Lung (tissue), 11 donors: ENCODE measurements at regions not wholly inside any gene's neighbourhood (a gene's known extent, or its start where the extent isn't known, plus 50 kb on each side); places are given as distances from the start of the nearest gene placed in this dataset.

Experiments used
- ATAC-seq: fragments of 200-7000 bp; cut with Tn5 transposase; one replicate; pipeline ENCODE4 v1.9.1; 2020; ENCODE audit warnings: moderate number of reproducible peaks; ENCODE audit not compliant: insufficient read depth, low FRiP score
- DNase-seq, 3 donors: peaks; one replicate each; pipeline ENCODE4 v3.0.0-alpha.2; 2013 to 2017
- H3K27ac ChIP-seq, 2 donors: one replicate each; pipeline ENCODE4 v1.5.1; 2013; ENCODE audit warnings: mild to moderate bottlenecking in 2 of 2, moderate library complexity in 2 of 2, control low read depth in 1 of 2, inconsistent platforms in 1 of 2, low read depth in 1 of 2, low read length in 1 of 2
- H3K27me3 ChIP-seq, 3 donors: one replicate each; pipeline ENCODE4 v1.5.1; 2013; ENCODE audit warnings: low read length in 2 of 3; ENCODE audit not compliant: control insufficient read depth in 3 of 3, insufficient read depth in 3 of 3
- H3K36me3 ChIP-seq, 4 donors: one replicate each; pipeline ENCODE4 v1.5.1; 2013; ENCODE audit warnings: low read length in 4 of 4, mild to moderate bottlenecking in 1 of 4, moderate library complexity in 1 of 4; ENCODE audit not compliant: control insufficient read depth in 4 of 4, insufficient read depth in 4 of 4
- H3K4me1 ChIP-seq, 5 donors: one replicate each; pipeline ENCODE4 v1.5.1; 2013; ENCODE audit warnings: low read length in 5 of 5, mild to moderate bottlenecking in 2 of 5, moderate library complexity in 1 of 5; ENCODE audit not compliant: control insufficient read depth in 5 of 5, insufficient read depth in 5 of 5
- H3K4me3 ChIP-seq: one replicate; pipeline ENCODE4 v1.5.1; 2013; ENCODE audit warnings: mild to moderate bottlenecking, control low read depth, moderate library complexity
- H3K9ac ChIP-seq, 2 donors: one replicate each; pipeline ENCODE4 v1.5.1; 2013; ENCODE audit warnings: low read length in 2 of 2, control low read depth in 1 of 2; ENCODE audit not compliant: insufficient read depth in 1 of 2
- H3K9me3 ChIP-seq, 4 donors: one replicate each; pipeline ENCODE4 v1.5.1; 2013; ENCODE audit warnings: low read length in 3 of 4, mild to moderate bottlenecking in 1 of 4, moderate library complexity in 1 of 4; ENCODE audit not compliant: control insufficient read depth in 4 of 4, insufficient read depth in 3 of 4
- WGBS, 2 donors: extraction: QIAGEN DNeasy Blood & Tissue Kit; methylation state at CpG; one replicate each; pipeline ENCODE4 v1.1.7; 2013; 5-methylcytosine and 5-hydroxymethylcytosine counted together
- TF ChIP-seq, protein P1 (sequence below): IDR thresholded peaks from 2 replicates; pipeline ENCODE4 v1.5.1; 2012; ENCODE audit warnings: mild to moderate bottlenecking; ENCODE audit errors: control extremely low read depth, extremely low read depth
- donor health status: control.
- donor health status: control.
- donor health status: Bipolar disorder and iron deficiency.
- donor health status: healthy.
- donor health status: DM: yes; HTN: yes; CAD: no.

DNA sequence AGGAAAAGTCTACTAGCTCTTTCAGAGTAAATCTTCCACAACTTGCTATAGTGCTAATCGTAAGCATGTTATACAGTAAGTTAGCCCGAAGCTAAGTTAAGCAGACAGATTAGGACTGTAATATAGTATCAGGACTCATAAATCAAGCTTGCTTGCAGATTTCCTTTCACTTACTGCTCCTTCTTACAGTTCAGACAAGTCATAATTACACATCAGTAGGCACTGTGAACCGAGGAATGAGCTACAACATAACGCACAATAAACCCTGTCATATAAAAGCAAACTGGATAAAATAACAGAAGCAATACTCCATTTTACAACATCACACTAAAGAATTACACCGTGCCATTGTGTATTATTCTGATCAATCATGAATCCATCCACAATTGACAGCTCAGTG is 832.6 kb upstream of the ZEB2 start:
- DNase-seq (no peak), ATAC-seq (no peak)
- Histone ChIP-seq H3K36me3 (no peaks in the 10 kb centered on the region), H3K27me3 (no peaks in the 10 kb centered on the region), H3K9ac (no peak overlapping the region), H3K4me1 (no peaks in the 10 kb centered on the region), H3K4me3 (no peak overlapping the region), H3K9me3 (no peaks in the 10 kb centered on the region), H3K27ac (no peak overlapping the region)
- TF ChIP-seq, protein P1, sequence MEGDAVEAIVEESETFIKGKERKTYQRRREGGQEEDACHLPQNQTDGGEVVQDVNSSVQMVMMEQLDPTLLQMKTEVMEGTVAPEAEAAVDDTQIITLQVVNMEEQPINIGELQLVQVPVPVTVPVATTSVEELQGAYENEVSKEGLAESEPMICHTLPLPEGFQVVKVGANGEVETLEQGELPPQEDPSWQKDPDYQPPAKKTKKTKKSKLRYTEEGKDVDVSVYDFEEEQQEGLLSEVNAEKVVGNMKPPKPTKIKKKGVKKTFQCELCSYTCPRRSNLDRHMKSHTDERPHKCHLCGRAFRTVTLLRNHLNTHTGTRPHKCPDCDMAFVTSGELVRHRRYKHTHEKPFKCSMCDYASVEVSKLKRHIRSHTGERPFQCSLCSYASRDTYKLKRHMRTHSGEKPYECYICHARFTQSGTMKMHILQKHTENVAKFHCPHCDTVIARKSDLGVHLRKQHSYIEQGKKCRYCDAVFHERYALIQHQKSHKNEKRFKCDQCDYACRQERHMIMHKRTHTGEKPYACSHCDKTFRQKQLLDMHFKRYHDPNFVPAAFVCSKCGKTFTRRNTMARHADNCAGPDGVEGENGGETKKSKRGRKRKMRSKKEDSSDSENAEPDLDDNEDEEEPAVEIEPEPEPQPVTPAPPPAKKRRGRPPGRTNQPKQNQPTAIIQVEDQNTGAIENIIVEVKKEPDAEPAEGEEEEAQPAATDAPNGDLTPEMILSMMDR: no peak
- 90 to 95% methylated on average over 5 of the region's 5 CpGs for WGBS, 2 donors

DNA sequence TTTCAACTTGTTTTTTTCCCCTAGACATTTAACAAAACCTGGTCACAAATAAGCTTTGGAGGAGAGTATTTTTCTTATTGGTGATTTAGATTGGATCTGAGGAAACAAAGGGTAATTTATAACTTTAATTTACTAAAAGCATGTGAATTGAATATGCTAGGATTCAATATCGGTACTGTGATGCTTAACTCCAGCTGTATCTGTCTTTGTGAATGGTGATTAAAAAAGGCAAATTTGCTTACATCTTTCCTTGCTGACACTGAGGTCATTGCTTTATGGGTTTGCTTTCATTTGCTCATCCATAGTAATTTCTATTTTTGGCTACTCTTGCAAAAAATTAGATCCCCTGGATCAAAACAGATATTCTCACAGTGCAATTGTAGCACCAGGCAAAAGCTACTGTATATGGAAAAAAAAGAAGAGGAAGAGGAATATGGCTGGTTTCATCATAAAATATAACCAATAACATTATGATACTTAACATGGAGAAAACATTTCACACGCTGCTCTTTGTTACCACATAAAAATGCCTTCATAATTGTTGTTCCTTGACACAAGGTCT is 832.0 kb upstream of the ZEB2 start:
- Histone ChIP-seq H3K27ac (no peak overlapping the region), H3K9ac (no peak overlapping the region), H3K9me3 (no peaks in the 10 kb centered on the region), H3K4me1 (no peaks in the 10 kb centered on the region), H3K27me3 (no peaks in the 10 kb centered on the region), H3K36me3 (no peaks in the 10 kb centered on the region), H3K4me3 (no peak overlapping the region)
- TF ChIP-seq, protein P1: no peak
- ATAC-seq (no peak), DNase-seq (no peak)
- 89 to 95% methylated on average over 2 of the region's 2 CpGs for WGBS, 2 donors

DNA sequence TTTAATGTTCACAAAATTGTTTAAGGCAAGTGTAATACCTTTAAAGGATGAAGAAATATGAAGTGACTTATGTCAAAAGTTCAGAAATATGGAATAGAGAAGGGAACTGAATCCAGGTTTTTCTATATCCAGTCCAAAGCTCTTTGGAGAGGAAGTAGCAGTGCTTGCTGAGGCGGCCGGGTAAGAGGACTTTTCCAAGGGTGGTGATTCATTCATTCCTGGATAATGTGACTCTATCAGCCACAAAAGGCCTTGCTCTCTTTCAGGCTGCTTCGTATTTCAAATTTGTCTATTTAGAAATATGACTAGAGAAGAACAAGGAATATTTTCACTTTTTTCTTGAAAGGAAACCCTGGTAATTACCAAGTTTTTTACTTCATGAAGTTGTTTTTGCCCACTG is 830.1 kb upstream of the ZEB2 start:
- H3K4me3 ChIP-seq: no peak overlapping the region
- no peak for ATAC-seq
- TF ChIP-seq, protein P1: no peak
- no peaks in the 10 kb centered on the region for H3K4me1 ChIP-seq
- no peak overlapping the region for H3K9ac ChIP-seq
- H3K9me3 ChIP-seq: no peaks in the 10 kb centered on the region
- H3K27me3 ChIP-seq: no peaks in the 10 kb centered on the region
- H3K36me3 ChIP-seq: no peaks in the 10 kb centered on the region
- DNase-seq: no peak
- WGBS, 2 donors: 83 to 89% methylated on average over 3 of the region's 3 CpGs
- H3K27ac ChIP-seq: no peak overlapping the region

DNA sequence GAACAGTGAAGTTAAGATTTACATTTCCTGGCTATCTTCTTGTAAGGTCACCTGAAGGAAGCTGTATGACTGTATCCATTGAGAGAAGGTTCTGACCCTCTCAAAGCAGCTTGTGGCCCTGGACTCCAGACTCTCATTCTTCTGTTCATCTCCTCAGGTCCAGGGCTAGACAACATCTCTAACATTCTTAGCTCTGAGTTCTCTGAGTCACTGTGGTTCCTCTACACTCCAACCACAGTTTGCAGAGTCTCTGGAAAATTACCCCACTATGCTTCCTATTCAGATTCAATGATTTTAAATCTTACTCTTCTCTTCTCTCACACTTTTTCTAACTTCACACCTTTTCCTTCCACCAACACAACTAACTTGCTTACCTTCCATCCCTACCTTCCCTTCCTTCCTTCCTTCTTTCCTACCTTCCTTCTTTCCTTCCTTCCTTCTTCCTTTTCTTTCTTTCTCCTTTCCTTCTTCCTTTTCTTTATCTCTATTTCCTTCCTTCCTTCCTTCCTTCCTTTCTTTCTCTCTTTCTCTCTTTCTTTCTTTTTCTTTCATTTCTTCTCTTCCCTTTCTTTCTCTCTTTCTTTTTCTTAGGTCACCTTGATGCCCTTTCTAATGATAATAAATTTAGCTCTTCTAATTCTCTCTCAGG is 824.3 kb upstream of the ZEB2 start:
- DNase-seq: no peak
- TF ChIP-seq, protein P1: no peak
- H3K4me3 ChIP-seq: no peak overlapping the region
- no peaks in the 10 kb centered on the region for H3K4me1 ChIP-seq
- no peaks in the 10 kb centered on the region for H3K27me3 ChIP-seq
- no peaks in the 10 kb centered on the region for H3K9me3 ChIP-seq
- ATAC-seq: no peak
- H3K27ac ChIP-seq: no peak overlapping the region
- no peak overlapping the region for H3K9ac ChIP-seq
- no peaks in the 10 kb centered on the region for H3K36me3 ChIP-seq
